NCI-H2196 treated with DMSO at 0.1 percent for 48 hours (cell line): ENCODE measurements at regions not wholly inside any gene's neighbourhood (a gene's known extent, or its start where the extent isn't known, plus 50 kb on each side); places are given as distances from the start of the nearest gene placed in this dataset.

Source experiments
- DNase-seq: peaks from one replicate; lab custom pipeline; 2025; ENCODE audit not compliant: unreplicated experiment; lab: John Stamatoyannopoulos, UW

- no peak for DNase-seq
Observed at GRCh38 chr7:47047384-47047783, 534.5 kb downstream of the TNS3 start.

- no peak for DNase-seq
Observed at GRCh38 chr7:47046949-47047348, 535.0 kb downstream of the TNS3 start.

DNA sequence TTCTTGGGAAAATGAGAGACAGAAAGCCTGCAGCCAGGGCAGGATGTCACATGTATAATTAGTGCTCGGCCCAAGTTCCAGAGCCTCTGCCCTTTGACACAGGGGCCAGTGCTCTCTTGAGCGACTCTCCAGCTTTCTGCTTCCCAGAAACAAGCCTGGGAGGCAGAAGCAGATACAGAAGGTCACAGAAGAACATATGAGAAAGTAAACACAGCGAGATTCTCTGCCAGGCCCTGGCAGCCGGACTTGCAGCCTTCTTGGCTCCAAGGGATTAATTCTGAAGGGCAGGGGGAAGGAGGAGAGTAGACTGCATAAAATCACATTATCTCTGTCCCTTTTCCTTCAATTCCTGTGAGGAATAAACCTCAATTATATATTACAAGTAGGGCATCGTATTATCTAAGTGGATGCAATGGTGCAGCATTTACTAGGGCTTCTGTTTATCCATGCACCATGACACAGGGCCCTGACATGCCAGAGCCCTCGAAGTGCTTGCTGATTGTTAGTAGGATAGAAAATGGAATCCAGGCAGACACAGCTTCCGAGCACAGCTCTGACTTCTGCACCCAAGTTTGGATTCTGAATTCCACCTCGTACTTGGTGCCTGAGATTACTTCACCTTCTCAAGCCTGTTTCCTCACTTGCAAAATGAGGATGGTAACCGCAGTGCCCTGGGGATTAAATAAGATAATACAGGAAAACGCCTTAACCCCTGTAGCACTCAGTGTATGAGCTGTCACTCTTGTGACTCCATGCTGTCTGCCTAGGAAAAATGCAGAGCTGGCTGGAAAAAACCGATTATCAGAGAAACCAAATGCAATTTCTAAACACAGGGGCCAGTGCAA, 536.5 kb downstream of the TNS3 start:
- peak; percentile 5 for DNase-seq

GRCh38 chr7:47044625-47045024, 537.3 kb downstream of the TNS3 start:
- no peak for DNase-seq

DNA sequence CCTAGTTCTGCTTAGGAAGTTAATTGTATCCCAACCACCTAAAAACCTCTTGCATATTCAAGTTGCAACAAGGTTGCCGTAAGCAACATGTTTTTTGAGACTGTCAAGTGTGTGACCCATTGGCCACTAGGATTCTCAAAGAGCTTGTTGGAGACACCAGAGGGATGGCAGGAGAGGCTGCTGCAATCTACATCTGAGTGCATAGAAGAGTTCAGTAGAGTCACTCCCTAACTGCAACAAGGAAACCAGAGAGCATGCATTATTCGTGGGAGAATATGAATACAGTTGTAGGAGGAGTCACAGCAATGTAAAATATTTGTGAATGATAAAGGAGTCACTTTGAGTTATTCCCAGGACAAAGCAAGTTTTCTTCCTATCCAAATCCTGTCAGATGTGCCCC, 538.6 kb downstream of the TNS3 start:
- no peak for DNase-seq

GRCh38 chr7:47042669-47043068, 539.2 kb downstream of the TNS3 start:
- DNase-seq = no peak

- DNase-seq = no peak
Observed at GRCh38 chr7:47040795-47041347, 541.0 kb downstream of the TNS3 start.

DNA sequence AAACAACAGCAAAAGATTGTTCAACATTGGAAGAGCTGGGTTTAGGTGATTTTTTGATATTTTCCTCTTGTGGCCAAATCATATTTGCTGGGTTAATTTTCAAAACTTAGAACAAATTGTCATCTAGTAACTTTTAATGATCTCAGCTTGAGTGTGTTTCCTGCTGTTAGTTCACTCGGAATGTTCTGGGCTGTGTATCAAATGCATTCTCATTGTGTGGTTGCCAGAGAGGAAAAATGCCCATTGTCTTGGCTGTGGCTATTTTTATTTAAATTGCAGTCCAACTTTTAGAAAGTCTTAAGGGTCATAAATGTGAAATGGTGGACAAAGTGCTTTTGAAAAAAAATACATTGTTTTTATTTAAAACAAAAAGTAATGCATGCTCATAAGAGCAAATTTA, 542.0 kb downstream of the TNS3 start:
- no peak for DNase-seq

DNA sequence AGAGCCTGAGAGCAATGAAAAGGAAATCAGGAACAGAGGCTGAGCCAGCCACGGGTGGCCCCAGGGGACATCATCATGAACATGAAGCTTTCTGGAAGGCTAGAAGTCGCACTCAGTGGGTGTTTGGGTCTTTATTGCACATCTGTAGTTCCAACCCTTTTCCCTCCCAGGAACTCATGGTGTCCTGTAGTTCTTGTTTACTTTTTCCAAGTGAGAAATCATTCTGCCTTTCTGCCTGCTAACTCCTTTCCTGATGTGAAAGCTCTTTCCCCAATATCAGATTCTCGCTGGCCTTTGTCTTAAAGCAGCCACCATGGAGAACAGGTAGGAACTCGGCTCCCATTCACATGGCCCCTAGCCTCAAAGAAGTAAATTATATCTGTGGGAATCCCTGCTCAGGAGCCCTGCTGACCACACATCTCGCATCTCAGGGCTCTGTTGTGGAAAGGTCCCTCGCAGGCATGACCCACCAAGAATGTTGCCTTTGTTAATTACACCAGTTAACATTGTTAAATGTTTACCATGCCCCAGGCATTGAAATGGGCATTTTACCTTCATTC, 542.7 kb downstream of the TNS3 start:
- DNase-seq = no peak

GRCh38 chr7:47038621-47039020, 543.3 kb downstream of the TNS3 start:
- no peak for DNase-seq

DNA sequence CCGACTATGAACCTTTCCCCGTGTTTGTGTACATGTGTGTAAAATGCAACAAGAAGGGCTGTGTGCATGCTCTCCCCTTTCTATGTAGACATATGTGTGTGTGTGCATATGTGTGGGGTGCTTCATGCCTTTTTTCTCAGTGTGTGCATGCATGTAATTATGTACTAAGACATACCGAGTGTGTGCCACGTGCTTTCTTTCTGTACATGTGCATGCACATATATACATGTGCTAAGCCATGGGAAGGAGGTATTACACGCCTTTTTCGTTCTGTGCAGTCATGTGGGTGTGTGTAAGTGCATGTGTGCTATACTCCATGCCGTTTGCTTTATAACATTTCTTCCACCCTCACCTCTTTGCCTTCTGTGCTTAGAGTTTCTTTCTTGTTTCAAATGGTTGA, 544.3 kb downstream of the TNS3 start:
- no peak for DNase-seq

- DNase-seq = no peak
Observed at GRCh38 chr7:47036909-47037308, 545.0 kb downstream of the TNS3 start.

DNA sequence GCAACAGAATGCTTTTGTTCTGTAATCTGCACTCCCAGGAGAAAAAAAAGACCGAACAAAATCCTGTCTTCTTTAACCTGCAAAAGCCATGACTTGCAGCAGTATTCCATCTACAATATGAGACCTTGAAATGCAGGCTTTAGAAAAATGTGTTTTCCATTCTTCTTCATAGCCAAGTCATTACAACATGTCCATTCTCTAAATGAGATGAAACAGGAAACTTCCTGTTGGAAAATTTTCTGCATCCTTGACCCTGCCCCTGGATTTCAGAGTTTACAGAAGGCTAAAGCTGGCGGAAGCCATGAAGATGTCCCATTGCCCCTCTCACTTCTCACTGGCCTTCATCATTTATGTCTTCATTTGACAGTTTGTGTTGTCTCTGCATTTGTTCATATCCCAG, 546.4 kb downstream of the TNS3 start:
- DNase-seq = no peak

DNA sequence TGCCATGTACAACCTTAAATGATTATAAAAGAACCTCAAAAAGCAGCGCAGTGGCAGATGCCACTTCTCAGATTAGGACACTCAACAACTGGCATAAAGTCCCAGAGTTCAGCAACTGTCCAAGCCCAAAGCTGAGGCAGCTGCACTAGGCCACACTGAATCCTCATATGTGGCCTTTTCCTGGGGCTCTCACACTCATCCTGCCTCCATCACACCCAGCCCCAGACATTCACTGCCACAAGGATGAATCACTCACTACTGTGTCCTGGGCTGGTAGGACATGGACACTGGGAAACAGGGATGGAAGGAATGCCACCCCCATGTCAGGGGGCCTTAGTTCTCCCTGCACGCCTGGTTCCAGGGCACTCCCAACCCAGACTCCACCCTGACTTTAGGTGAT, 547.7 kb downstream of the TNS3 start:
- DNase-seq = no peak

DNA sequence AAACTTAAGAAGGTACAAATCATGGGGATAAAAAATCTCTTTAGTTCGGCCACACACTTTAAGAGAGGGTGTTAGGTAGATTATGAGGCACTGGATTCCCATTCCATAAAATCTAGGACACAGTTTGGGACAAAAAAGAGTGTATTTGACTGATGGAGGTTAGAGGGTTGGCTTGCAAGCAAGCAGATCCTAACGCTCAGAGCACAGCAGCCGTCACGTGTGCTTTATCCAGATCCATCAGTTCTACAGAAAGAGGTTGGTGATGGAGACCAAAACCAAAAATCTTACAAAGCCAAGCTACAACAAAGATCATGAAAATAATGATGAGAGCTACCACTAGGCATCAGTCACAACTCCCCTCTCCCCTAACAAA, 549.4 kb downstream of the TNS3 start:
- no peak for DNase-seq

DNA sequence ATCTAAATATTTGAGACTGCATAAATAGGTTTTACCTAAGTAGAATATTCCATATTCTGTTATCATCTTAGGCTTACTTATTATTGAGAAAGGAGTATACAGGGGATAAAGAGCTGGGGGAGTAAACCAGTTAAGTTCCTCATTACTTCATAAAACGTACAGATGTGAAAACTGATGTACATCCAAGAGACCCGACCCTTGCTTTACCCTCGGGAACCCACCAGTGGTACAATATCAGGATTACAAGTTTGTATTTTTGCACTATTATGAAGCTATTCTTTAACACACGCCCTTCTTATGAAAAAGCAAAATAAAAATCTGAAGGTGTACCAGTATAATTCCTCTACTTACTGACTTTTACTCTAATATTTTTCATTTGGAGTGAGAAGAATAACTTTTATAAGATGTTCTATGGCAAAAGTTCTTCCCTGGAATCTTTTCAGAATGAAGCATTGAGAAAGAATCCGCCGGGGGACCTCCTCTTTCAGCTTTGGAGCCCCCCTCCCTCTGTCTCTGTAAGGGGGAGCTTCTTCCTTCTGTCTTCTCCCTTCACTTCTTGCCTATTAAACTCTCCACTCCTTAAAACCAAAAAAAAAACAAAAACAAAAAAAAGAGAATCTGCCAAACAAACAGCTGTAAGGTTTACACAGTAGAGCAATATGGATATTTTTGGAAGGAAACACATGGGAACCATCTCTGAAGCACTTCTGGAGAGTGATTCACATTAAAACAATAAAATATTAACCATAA, 550.0 kb downstream of the TNS3 start:
- DNase-seq = no peak

DNA sequence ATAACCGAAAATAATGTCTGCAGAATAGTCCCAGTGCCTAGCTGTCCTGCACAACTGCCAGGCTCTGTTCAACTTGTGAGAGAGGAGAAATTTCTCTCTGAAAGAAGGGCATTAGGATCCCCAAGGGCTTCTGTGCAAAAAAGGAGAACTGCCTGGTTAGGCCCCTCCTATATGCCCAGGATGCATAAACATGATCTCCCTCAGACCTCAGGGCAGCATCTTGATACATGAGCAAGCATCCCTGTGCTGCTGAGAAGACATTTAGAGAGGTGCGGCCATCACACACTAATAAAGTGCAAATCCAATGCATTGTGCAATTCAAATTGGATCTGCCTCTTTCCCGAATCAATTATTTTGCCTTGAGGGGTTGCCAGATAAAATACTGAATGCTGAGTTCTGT, 553.6 kb downstream of the TNS3 start:
- DNase-seq = no peak

DNA sequence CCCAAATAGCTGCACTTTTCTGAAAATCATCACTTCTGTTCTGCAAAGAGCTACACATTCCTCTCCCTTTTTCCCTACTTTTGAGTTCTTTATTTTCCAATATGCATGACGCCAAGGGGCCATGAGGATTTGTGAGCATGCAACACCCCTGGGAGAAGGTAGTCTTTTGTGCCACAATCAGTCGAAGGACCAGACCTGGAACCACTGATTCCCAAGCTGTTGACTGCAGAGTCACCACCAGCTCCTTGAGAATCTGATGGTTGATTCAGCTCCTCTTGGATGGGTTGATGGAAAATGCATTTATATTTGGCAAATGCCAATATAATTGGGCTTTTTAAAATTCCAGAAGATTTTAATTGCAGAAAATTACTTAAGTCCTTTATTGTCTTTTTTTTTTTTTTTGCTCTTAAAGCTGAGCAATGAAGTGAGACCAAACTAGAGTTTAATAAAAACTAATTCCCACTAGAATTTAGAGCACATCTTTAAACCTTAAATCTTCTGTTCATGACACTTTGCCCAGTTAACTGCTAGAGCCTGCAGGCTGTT, 554.1 kb downstream of the TNS3 start:
- DNase-seq = no peak

DNA sequence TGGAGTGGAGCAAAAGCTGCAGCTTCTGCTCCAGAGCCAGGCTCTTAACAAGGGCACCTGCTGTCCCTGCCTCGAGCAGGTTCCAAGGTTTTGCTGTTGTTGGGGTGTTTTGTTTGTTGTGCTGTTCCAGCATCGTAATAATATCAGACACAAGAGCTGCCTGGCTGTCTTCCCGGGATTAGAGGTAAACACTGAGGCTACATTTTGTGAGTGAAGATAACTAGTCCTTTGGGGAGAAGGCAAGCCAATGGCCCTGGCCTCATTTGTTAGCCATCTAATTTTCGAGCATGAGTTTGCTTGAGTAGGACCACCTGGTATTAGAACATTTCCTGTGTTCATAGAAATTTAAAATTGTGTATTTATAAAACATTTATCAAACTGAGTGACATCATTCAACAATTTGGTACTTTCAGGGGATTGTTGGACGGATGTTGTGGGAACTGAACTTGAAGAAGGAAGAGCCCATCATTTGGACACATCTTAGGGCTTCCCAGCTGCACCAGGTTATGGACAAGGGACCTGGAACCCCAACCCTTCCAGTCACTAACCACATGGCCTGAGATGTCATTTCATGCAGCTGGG, 555.0 kb downstream of the TNS3 start:
- DNase-seq = peak; percentile 67

DNA sequence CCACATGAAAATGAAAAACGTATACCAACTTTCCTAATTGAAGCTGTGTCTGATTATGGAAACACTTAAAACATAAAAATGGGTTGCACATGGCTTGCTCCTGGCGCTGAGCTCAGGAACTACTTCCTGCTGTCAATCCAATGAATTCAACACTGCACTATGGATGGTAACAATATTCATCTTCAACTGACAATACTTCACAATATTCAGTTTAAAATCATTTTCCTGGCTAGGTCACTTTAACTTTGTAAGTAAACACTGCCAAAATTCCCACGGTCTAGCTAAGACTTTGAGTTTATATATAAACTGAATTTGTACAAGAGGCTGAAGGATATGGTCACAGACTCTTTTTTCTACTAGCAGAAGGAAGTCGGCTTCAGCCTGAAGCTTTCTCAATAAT, 556.9 kb downstream of the TNS3 start:
- DNase-seq = no peak

DNA sequence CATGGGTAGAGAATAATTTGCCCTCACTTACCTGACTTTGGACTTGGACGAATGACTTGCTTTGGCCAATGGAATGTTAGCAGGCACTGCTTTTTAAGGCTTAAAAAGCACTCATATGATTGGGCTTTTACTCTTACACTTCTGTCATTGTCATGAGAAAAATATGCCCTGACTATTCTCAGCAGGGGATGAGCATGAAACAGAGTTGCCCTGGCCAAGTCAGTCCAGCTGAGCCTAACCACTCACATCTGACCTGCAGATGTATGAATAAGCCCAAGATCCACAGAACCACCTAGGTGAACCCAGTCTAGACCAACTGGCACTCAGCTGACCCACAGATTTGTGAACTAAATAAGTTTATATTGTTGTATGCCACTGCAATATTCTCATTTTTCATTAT, 573.5 kb downstream of the TNS3 start:
- DNase-seq = no peak
